ENCODE measurements at regions not wholly inside any gene's neighbourhood (a gene's known extent, or its start where the extent isn't known, plus 50 kb on each side); places are given as distances from the start of the nearest gene placed in this dataset.

- TF ChIP-seq, protein P1, sequence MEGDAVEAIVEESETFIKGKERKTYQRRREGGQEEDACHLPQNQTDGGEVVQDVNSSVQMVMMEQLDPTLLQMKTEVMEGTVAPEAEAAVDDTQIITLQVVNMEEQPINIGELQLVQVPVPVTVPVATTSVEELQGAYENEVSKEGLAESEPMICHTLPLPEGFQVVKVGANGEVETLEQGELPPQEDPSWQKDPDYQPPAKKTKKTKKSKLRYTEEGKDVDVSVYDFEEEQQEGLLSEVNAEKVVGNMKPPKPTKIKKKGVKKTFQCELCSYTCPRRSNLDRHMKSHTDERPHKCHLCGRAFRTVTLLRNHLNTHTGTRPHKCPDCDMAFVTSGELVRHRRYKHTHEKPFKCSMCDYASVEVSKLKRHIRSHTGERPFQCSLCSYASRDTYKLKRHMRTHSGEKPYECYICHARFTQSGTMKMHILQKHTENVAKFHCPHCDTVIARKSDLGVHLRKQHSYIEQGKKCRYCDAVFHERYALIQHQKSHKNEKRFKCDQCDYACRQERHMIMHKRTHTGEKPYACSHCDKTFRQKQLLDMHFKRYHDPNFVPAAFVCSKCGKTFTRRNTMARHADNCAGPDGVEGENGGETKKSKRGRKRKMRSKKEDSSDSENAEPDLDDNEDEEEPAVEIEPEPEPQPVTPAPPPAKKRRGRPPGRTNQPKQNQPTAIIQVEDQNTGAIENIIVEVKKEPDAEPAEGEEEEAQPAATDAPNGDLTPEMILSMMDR (IDR thresholded peaks at IDR 0.05; ENCODE audit: low read length), result no peak
- TF ChIP-seq EZH2 (IDR thresholded peaks at IDR 0.05; ENCODE audit: borderline replicate concordance, low read length), result no peak
Observed at GRCh38 chr5:165836046-165836445, 2330.6 kb downstream of the MAT2B start.
